ENCODE measurements at regions not wholly inside any gene's neighbourhood (a gene's known extent, or its start where the extent isn't known, plus 50 kb on each side); places are given as distances from the start of the nearest gene placed in this dataset.

DNA sequence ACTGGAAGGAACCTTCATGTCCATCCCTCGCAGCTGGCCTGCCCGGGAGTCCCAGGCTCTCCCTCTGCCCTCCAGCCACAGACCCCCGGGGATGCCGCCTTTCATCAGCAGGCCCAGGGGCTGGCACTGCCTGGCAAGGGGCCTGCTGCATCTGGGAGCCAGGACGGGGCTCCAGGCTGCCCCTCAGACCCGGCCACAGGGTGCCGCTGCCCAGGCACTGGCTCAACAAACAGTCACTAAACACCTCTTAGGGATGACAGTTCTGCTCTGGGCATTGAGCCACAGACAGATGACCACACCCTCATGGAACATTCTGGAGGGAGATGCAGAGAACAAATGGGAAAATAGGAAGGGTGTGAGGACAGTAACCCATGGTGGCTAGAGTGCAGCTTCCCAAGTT lies 109.3 kb downstream of the HMX1 start:
- WGBS, 2 experiments (ENCODE audit: extremely low coverage in 1 of 2, insufficient coverage in 1 of 2, insufficient read length in 1 of 2, insufficient replicate concordance in 2 of 2, low coverage in 1 of 2, low lambda C conversion rate in 2 of 2, missing lambda C conversion rate in 1 of 2) = 86% methylated on average over 7 of the region's 7 CpGs; no CpG with 5 or more reads in 1 of the 2 experiments
- POLR2A ChIA-PET (ENCODE audit: partially characterized antibody) = no interaction called here
- CTCF ChIA-PET (ENCODE audit: partially characterized antibody) = interaction anchor here (1.3 kb wide), 1 partner anchor 9 kb away, joined by 4 read pairs; no protein-coding TSS in a partner anchor

More for the DNA sequence above, 109.3 kb downstream of the HMX1 start:
- no peak overlapping the region for H3K4me2 ChIP-seq (ENCODE audit: insufficient read depth in 1 of 2, low read depth in 2 of 2, low read length in 2 of 2)
- H4K91ac ChIP-seq (replicated peaks; ENCODE audit: insufficient read length, low read length) = no peak overlapping the region
- H3K18ac ChIP-seq (ENCODE audit: extremely low read depth, low read length) = no peak overlapping the region
- no peak overlapping the region for H2BK12ac ChIP-seq (ENCODE audit: low read depth, low read length)
- no peaks in the 10 kb centered on the region for H3K27me3 ChIP-seq (replicated peaks in 1 of 4; ENCODE audit: control insufficient read depth in 3 of 4, extremely low read depth in 1 of 4, insufficient read depth in 3 of 4, low read length in 3 of 4)
- no peak overlapping the region for H3K4ac ChIP-seq (replicated peaks; ENCODE audit: insufficient read length, low read depth, low read length)
- FAIRE-seq (no peak), DNase-seq (ENCODE audit: low read depth in 1 of 2, low spot score in 2 of 2) (no peak)
- no peak overlapping the region for H2BK15ac ChIP-seq (ENCODE audit: low read length)
- no peak overlapping the region for H2BK120ac ChIP-seq (replicated peaks; ENCODE audit: low read depth, low read length)
- TF ChIP-seq RFX5 (IDR thresholded peaks at IDR 0.05; ENCODE audit: borderline replicate concordance, low read depth, low read length) (no peak), NRF1 (IDR thresholded peaks at IDR 0.05; ENCODE audit: low read depth, low read length) (no peak), RBBP5 (IDR thresholded peaks at IDR 0.05; ENCODE audit: borderline replicate concordance, low read depth, low read length) (no peak), TEAD4 (IDR thresholded peaks at IDR 0.05; ENCODE audit: low read depth, low read length) (no peak), TAF7 (optimal IDR thresholded peaks at IDR 0.05; ENCODE audit: borderline replicate concordance, low read depth, low read length) (no peak), ASH2L (IDR thresholded peaks at IDR 0.05; ENCODE audit: low read length) (no peak), KDM1A (IDR thresholded peaks at IDR 0.05; ENCODE audit: borderline replicate concordance, low read length) (no peak), YY1 (IDR thresholded peaks at IDR 0.05; ENCODE audit: low read depth, low read length) (no peak)
- TF ChIP-seq, protein P1, sequence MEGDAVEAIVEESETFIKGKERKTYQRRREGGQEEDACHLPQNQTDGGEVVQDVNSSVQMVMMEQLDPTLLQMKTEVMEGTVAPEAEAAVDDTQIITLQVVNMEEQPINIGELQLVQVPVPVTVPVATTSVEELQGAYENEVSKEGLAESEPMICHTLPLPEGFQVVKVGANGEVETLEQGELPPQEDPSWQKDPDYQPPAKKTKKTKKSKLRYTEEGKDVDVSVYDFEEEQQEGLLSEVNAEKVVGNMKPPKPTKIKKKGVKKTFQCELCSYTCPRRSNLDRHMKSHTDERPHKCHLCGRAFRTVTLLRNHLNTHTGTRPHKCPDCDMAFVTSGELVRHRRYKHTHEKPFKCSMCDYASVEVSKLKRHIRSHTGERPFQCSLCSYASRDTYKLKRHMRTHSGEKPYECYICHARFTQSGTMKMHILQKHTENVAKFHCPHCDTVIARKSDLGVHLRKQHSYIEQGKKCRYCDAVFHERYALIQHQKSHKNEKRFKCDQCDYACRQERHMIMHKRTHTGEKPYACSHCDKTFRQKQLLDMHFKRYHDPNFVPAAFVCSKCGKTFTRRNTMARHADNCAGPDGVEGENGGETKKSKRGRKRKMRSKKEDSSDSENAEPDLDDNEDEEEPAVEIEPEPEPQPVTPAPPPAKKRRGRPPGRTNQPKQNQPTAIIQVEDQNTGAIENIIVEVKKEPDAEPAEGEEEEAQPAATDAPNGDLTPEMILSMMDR (IDR thresholded peaks at IDR 0.05; ENCODE audit: control extremely low read depth in 1 of 3, insufficient read depth in 1 of 3, low read depth in 1 of 3, low read length in 3 of 3) = no peak
- no peak overlapping the region for H4K5ac ChIP-seq (ENCODE audit: insufficient read length, low read depth, low read length)
- H3K4me1 ChIP-seq (replicated peaks in 1 of 4; ENCODE audit: control insufficient read depth in 3 of 4, insufficient read depth in 4 of 4, low read length in 3 of 4) = no peaks in the 10 kb centered on the region; a peak in 1 of 7 replicates
- no peaks in the 10 kb centered on the region for H3K9me3 ChIP-seq (ENCODE audit: insufficient read depth in 2 of 2, low read depth in 1 of 2, low read length in 1 of 2)
- H4K8ac ChIP-seq (ENCODE audit: extremely low read depth, insufficient read depth, low read length) = no peak overlapping the region
- no peak overlapping the region for H2BK5ac ChIP-seq (ENCODE audit: low read depth, low read length)
- no peak overlapping the region for H3K14ac ChIP-seq (ENCODE audit: insufficient read length)
- H2AFZ ChIP-seq (ENCODE audit: low read length) = no peak overlapping the region
- H3K23me2 ChIP-seq (ENCODE audit: low read depth, low read length) = no peaks in the 10 kb centered on the region
- no peak overlapping the region for H3K9ac ChIP-seq (replicated peaks in 1 of 4; ENCODE audit: extremely low read depth in 1 of 4, low read depth in 3 of 4, low read length in 3 of 4)
- H3K36me3 ChIP-seq (ENCODE audit: control insufficient read depth in 2 of 4, insufficient read depth in 4 of 4, low read length in 3 of 4) = no peaks in the 10 kb centered on the region; a peak in 1 of 8 replicates
- H3K79me1 ChIP-seq (ENCODE audit: low read depth, low read length) = no peaks in the 10 kb centered on the region
- no peak overlapping the region for H2AK5ac ChIP-seq (ENCODE audit: low read depth, low read length)
- H3K56ac ChIP-seq (replicated peaks; ENCODE audit: insufficient read length, low read depth, low read length) = no peak overlapping the region
- no peak overlapping the region for H2BK20ac ChIP-seq (ENCODE audit: low read length)
- H3K4me3 ChIP-seq (ENCODE audit: extremely low read depth in 1 of 4, insufficient read depth in 2 of 4, low read depth in 3 of 4, low read length in 4 of 4) = no peak overlapping the region
- H3K27ac ChIP-seq (ENCODE audit: low read depth, low read length) = no peak overlapping the region
- H3K79me2 ChIP-seq (ENCODE audit: control insufficient read depth in 1 of 2, insufficient read depth in 2 of 2, low read length in 2 of 2) = no peaks in the 10 kb centered on the region
- no peak overlapping the region for H3K23ac ChIP-seq (ENCODE audit: insufficient read length)
- H4K20me1 ChIP-seq (replicated peaks in 1 of 2; ENCODE audit: control insufficient read depth in 1 of 2, insufficient read depth in 2 of 2, low read length in 2 of 2) = no peaks in the 10 kb centered on the region

Data from H1 (cell line).